HEK293 (cell line): ENCODE measurements at regions not wholly inside any gene's neighbourhood (a gene's known extent, or its start where the extent isn't known, plus 50 kb on each side); places are given as distances from the start of the nearest gene placed in this dataset.

Source experiments
- CTCF ChIA-PET: fragments of 350-600 bp; formaldehyde crosslinking; extraction: SDS; loops from one replicate; lab custom pipeline; 2021; ENCODE audit warnings: antibody characterized with exemption; lab: Yijun Ruan, JAX
- POLR2A ChIA-PET: fragments of 300-600 bp; formaldehyde crosslinking; extraction: SDS; loops from one replicate; lab custom pipeline; 2020; ENCODE audit warnings: antibody characterized with exemption, inconsistent platforms; lab: Yijun Ruan, JAX
- H3K27ac ChIP-seq: fragments of 200-500 bp; sonication (Bioruptor generic); 2 replicates; pipeline ENCODE4 v1.5.1; 2014; ENCODE audit warnings: low read depth, low read length, control low read depth, inconsistent platforms; ENCODE audit errors: extremely low read depth
- H3K36me3 ChIP-seq, 2 experiments: fragments of 200-500 bp in 1 of 2; sonication (Bioruptor generic) in 1 of 2; 1 replicate in 1 of 2; 2 replicates in 1 of 2; pipeline ENCODE4 v1.5.1; 2014 to 2017; ENCODE audit warnings: inconsistent platforms in 2 of 2, low read length in 2 of 2; ENCODE audit not compliant: control insufficient read depth in 2 of 2, insufficient read depth in 1 of 2
- H3K4me1 ChIP-seq: fragments of 200-500 bp; sonication (Bioruptor generic); 2 replicates; pipeline ENCODE4 v1.5.1; 2014; ENCODE audit warnings: mild to moderate bottlenecking, low read length, inconsistent platforms; ENCODE audit not compliant: control insufficient read depth, insufficient read depth
- H3K4me3 ChIP-seq: 2 replicates; pipeline ENCODE4 v1.5.1; 2011; ENCODE audit warnings: low read depth, mild to moderate bottlenecking, control low read depth, low read length, moderate library complexity
- H3K9me3 ChIP-seq: fragments of 200-500 bp; sonication (Bioruptor generic); 2 replicates; pipeline ENCODE4 v1.5.1; 2014; ENCODE audit warnings: low read depth, low read length, inconsistent platforms; ENCODE audit not compliant: control insufficient read depth, insufficient read depth
- CTCF ChIP-seq: fragments of 450-650 bp; formaldehyde crosslinking; IDR thresholded peaks from 2 replicates; pipeline ENCODE4 v1.5.1; 2016; ENCODE audit warnings: missing biosample characterization, missing genetic modification characterization
- FEZF1 ChIP-seq: fragments of 450-650 bp; formaldehyde crosslinking; IDR thresholded peaks from 2 replicates; pipeline ENCODE4 v1.5.1; 2016; ENCODE audit warnings: missing biosample characterization, missing genetic modification characterization
- GLI2 ChIP-seq: fragments of 450-650 bp; formaldehyde crosslinking; IDR thresholded peaks from 2 replicates; pipeline ENCODE4; 2017; ENCODE audit warnings: missing biosample characterization, missing genetic modification characterization, low read depth, borderline replicate concordance
- HIC1 ChIP-seq: fragments of 450-650 bp; formaldehyde crosslinking; IDR thresholded peaks from 2 replicates; pipeline ENCODE4 v1.5.1; 2016; ENCODE audit warnings: missing biosample characterization, missing genetic modification characterization
- KLF8 ChIP-seq: fragments of 450-650 bp; formaldehyde crosslinking; IDR thresholded peaks from 2 replicates; pipeline ENCODE4 v1.5.1; 2016; ENCODE audit warnings: missing biosample characterization, missing genetic modification characterization
- PRDM6 ChIP-seq: fragments of 450-650 bp; formaldehyde crosslinking; IDR thresholded peaks from 2 replicates; pipeline ENCODE4 v1.5.1; 2017; ENCODE audit warnings: missing biosample characterization, missing genetic modification characterization
- SCRT1 ChIP-seq: fragments of 450-650 bp; formaldehyde crosslinking; IDR thresholded peaks from 2 replicates; pipeline ENCODE4 v1.5.1; 2016; ENCODE audit warnings: missing biosample characterization, missing genetic modification characterization, borderline replicate concordance
- YY1 ChIP-seq: fragments of 450-650 bp; formaldehyde crosslinking; IDR thresholded peaks from 2 replicates; pipeline ENCODE4 v1.5.1; 2018; ENCODE audit warnings: missing biosample characterization, missing genetic modification characterization
- ZEB2 ChIP-seq: fragments of 450-650 bp; formaldehyde crosslinking; IDR thresholded peaks from 2 replicates; pipeline ENCODE4 v1.5.1; 2016; ENCODE audit warnings: missing biosample characterization, missing genetic modification characterization
- ZFHX2 ChIP-seq: fragments of 450-650 bp; formaldehyde crosslinking; conservative IDR thresholded peaks from 2 replicates; pipeline ENCODE4 v1.5.1; 2016; ENCODE audit warnings: missing biosample characterization, missing genetic modification characterization
- ZIC2 ChIP-seq: fragments of 450-650 bp; formaldehyde crosslinking; IDR thresholded peaks from 2 replicates; pipeline ENCODE4 v1.5.1; 2016; ENCODE audit warnings: missing biosample characterization, missing genetic modification characterization
- ZNF114 ChIP-seq: fragments of 450-650 bp; formaldehyde crosslinking; IDR thresholded peaks from 2 replicates; pipeline ENCODE4 v1.5.0; 2017; ENCODE audit warnings: missing biosample characterization, missing genetic modification characterization
- ZNF18 ChIP-seq: fragments of 450-650 bp; formaldehyde crosslinking; IDR thresholded peaks from 2 replicates; pipeline ENCODE4 v1.5.1; 2016; ENCODE audit warnings: missing biosample characterization, missing genetic modification characterization
- ZNF23 ChIP-seq: fragments of 450-650 bp; formaldehyde crosslinking; IDR thresholded peaks from 2 replicates; pipeline ENCODE4 v1.5.1; 2016; ENCODE audit warnings: missing biosample characterization, missing genetic modification characterization, borderline replicate concordance
- ZNF37A ChIP-seq: fragments of 450-650 bp; IDR thresholded peaks from 2 replicates; pipeline ENCODE4 v1.5.1; 2018; ENCODE audit warnings: missing biosample characterization, missing genetic modification characterization
- ZNF391 ChIP-seq: fragments of 450-650 bp; formaldehyde crosslinking; IDR thresholded peaks from 2 replicates; pipeline ENCODE4 v1.5.1; 2016; ENCODE audit warnings: low read depth, missing biosample characterization, missing genetic modification characterization, borderline replicate concordance
- ZNF433 ChIP-seq: fragments of 450-650 bp; formaldehyde crosslinking; IDR thresholded peaks from 2 replicates; pipeline ENCODE4 v1.5.1; 2016; ENCODE audit warnings: missing biosample characterization, missing genetic modification characterization, low read depth
- ZNF580 ChIP-seq: fragments of 450-650 bp; formaldehyde crosslinking; IDR thresholded peaks from 2 replicates; pipeline ENCODE4 v1.5.1; 2016; ENCODE audit warnings: missing biosample characterization, missing genetic modification characterization
- ZNF610 ChIP-seq: fragments of 450-650 bp; formaldehyde crosslinking; IDR thresholded peaks from 2 replicates; pipeline ENCODE4 v1.5.1; 2016; ENCODE audit warnings: missing biosample characterization, missing genetic modification characterization, borderline replicate concordance
- ZSCAN4 ChIP-seq: fragments of 450-650 bp; formaldehyde crosslinking; IDR thresholded peaks from 2 replicates; pipeline ENCODE4 v1.5.1; 2017; ENCODE audit warnings: missing biosample characterization, missing genetic modification characterization

GRCh38 chrX:55142206-55142918 is 53.5 kb downstream of the PAGE2 start:
- Histone ChIP-seq H3K36me3 (no peaks in the 10 kb centered on the region), H3K4me3 (no peak overlapping the region), H3K4me1 (no peaks in the 10 kb centered on the region), H3K27ac (no peak overlapping the region), H3K9me3 (no peaks in the 10 kb centered on the region)
- ChIA-PET CTCF (no interaction called here), POLR2A (no interaction called here)
- TF ChIP-seq ZNF18 (tag by site-specific recombination) (no peak), ZNF580 (tag by site-specific recombination) (no peak), SCRT1 (tag by site-specific recombination) (no peak)

- TF ChIP-seq CTCF (tag by site-specific recombination) = no peak
- no peak for TF ChIP-seq KLF8 (tag by site-specific recombination)
- TF ChIP-seq ZNF37A (tag by site-specific recombination) = no peak
- TF ChIP-seq ZNF433 (tag by site-specific recombination) = no peak
- no peak for TF ChIP-seq ZEB2 (tag by site-specific recombination)
- TF ChIP-seq ZNF18 (tag by site-specific recombination) = no peak
- no peak for TF ChIP-seq ZSCAN4 (tag by site-specific recombination)
- TF ChIP-seq YY1 (tag by site-specific recombination) = no peak
- no peaks in the 10 kb centered on the region for H3K9me3 ChIP-seq
- no peaks in the 10 kb centered on the region for H3K4me1 ChIP-seq
- ChIA-PET POLR2A (no interaction called here), CTCF (interaction anchor here (0.6 kb wide), 1 partner anchor 45 kb away, joined by 3 read pairs; no protein-coding TSS in a partner anchor)
- no peaks in the 10 kb centered on the region for H3K36me3 ChIP-seq
- no peak overlapping the region for H3K4me3 ChIP-seq
- H3K27ac ChIP-seq = no peak overlapping the region
Observed at GRCh38 chrX:55142919-55143310, 54.1 kb downstream of the PAGE2 start.

GRCh38 chrX:55143621-55144020 is 54.8 kb downstream of the PAGE2 start:
- ChIA-PET CTCF (no interaction called here), POLR2A (no interaction called here)
- Histone ChIP-seq H3K4me1 (no peaks in the 10 kb centered on the region), H3K36me3 (no peaks in the 10 kb centered on the region), H3K4me3 (no peak overlapping the region), H3K27ac (no peak overlapping the region), H3K9me3 (no peaks in the 10 kb centered on the region)
- TF ChIP-seq ZNF114 = no peak
- TF ChIP-seq GLI2 (tag by site-specific recombination) = no peak
- peak; percentile 96 for TF ChIP-seq PRDM6
- no peak for TF ChIP-seq ZNF23 (tag by site-specific recombination)
- TF ChIP-seq ZNF610 = no peak
- peak; percentile 62 for TF ChIP-seq ZIC2 (tag by site-specific recombination)
- TF ChIP-seq ZFHX2 (tag by site-specific recombination) = no peak
- peak; percentile 61 for TF ChIP-seq HIC1 (tag by site-specific recombination)
- TF ChIP-seq ZNF391 = no peak
- 0 out of 2 replicates have a peak, but pooled peaks have one; percentile 15 for TF ChIP-seq FEZF1 (tag by site-specific recombination)
